ENCODE measurements at regions not wholly inside any gene's neighbourhood (a gene's known extent, or its start where the extent isn't known, plus 50 kb on each side); places are given as distances from the start of the nearest gene placed in this dataset.

DNA sequence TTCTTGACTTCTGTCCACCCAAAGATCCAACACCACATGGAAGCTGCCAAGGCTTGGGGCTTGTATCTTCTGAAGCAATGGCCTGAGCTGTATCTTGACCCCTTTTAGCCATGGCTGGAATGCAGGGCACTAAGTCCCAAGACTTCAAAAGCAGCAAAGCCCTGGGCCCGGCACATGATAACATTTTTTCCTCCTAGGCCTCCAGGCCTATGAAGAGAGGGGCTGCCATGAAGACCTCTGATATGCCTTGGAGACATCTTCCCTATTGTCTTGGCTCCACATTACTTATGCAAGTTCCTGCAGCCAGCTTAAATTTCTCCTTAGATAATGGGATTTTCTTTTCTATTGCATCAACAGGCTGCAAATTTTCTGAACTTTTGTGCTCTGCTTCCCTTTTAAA is 1252.6 kb upstream of the CITED2 start:
- H3K4me3 ChIP-seq (ENCODE audit: low read depth, low read length, poor library complexity, severe bottlenecking) = no peak overlapping the region
- H3K27ac ChIP-seq (ENCODE audit: low read depth, low read length, poor library complexity, severe bottlenecking) = no peak overlapping the region
- ChIA-PET CTCF (interaction anchor here (0.6 kb wide), 1 partner anchor 255 kb away, joined by 3 read pairs; no protein-coding TSS in a partner anchor), POLR2A (ENCODE audit: low non-redundant PET) (no interaction called here)
- intact Hi-C loops (cut with micrococcal nuclease; ENCODE audit: unreplicated experiment) = no loop called here
- H3K36me3 ChIP-seq (ENCODE audit: insufficient read depth, low read length, poor library complexity, severe bottlenecking) = no peaks in the 10 kb centered on the region
- no peak for DNase-seq (ENCODE audit: low spot score)
- H3K9me3 ChIP-seq (ENCODE audit: low read depth, low read length, poor library complexity, severe bottlenecking) = peaks cover 20% of the 10 kb centered on the region
- no TSS peak for BruUV-seq (replicated peaks)
- TF ChIP-seq, protein P1, sequence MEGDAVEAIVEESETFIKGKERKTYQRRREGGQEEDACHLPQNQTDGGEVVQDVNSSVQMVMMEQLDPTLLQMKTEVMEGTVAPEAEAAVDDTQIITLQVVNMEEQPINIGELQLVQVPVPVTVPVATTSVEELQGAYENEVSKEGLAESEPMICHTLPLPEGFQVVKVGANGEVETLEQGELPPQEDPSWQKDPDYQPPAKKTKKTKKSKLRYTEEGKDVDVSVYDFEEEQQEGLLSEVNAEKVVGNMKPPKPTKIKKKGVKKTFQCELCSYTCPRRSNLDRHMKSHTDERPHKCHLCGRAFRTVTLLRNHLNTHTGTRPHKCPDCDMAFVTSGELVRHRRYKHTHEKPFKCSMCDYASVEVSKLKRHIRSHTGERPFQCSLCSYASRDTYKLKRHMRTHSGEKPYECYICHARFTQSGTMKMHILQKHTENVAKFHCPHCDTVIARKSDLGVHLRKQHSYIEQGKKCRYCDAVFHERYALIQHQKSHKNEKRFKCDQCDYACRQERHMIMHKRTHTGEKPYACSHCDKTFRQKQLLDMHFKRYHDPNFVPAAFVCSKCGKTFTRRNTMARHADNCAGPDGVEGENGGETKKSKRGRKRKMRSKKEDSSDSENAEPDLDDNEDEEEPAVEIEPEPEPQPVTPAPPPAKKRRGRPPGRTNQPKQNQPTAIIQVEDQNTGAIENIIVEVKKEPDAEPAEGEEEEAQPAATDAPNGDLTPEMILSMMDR (conservative IDR thresholded peaks at IDR 0.05; ENCODE audit: low read depth, low read length) = no peak
- no peak for TF ChIP-seq EZH2 (IDR thresholded peaks at IDR 0.05; ENCODE audit: borderline replicate concordance, low read depth, low read length, poor library complexity, severe bottlenecking)
- no peaks in the 10 kb centered on the region for H3K27me3 ChIP-seq (replicated peaks; ENCODE audit: insufficient read depth, low read depth, low read length, poor library complexity)
- H3K4me1 ChIP-seq (ENCODE audit: insufficient read depth, low read length, poor library complexity, severe bottlenecking) = peaks cover 17% of the 10 kb centered on the region

DNA sequence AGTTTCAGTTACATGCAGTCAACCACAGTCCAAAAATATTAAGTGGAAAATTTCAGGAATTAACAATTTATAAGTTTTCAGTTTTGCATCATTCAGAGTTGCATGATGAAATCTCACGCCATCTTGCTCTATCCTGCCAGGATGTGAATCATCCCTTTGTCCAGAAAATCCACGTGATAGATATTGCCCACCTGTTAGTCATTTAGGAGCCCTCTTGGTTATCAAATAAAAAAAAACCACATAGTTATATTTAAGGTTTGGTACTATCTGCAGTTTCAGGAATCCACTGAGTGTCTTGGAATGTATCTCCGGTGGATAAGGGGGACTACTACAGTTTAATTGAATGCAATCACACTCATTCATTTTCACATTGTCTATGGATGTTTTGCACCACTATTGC is 1249.0 kb upstream of the CITED2 start:
- peaks cover 17% of the 10 kb centered on the region for H3K4me1 ChIP-seq (ENCODE audit: insufficient read depth, low read length, poor library complexity, severe bottlenecking)
- DNase-seq (ENCODE audit: low spot score) = peak; percentile 72
- BruUV-seq (replicated peaks) = no TSS peak
- H3K9me3 ChIP-seq (ENCODE audit: low read depth, low read length, poor library complexity, severe bottlenecking) = peaks cover 16% of the 10 kb centered on the region
- ChIA-PET POLR2A (ENCODE audit: low non-redundant PET) (no interaction called here), CTCF (no interaction called here)
- H3K27me3 ChIP-seq (replicated peaks; ENCODE audit: insufficient read depth, low read depth, low read length, poor library complexity) = no peaks in the 10 kb centered on the region
- TF ChIP-seq EZH2 (IDR thresholded peaks at IDR 0.05; ENCODE audit: borderline replicate concordance, low read depth, low read length, poor library complexity, severe bottlenecking) = no peak
- TF ChIP-seq, protein P1 (conservative IDR thresholded peaks at IDR 0.05; ENCODE audit: low read depth, low read length) = no peak
- peak overlapping the region; percentile 67 for H3K27ac ChIP-seq (ENCODE audit: low read depth, low read length, poor library complexity, severe bottlenecking)
- H3K4me3 ChIP-seq (ENCODE audit: low read depth, low read length, poor library complexity, severe bottlenecking) = no peak overlapping the region
- intact Hi-C loops (cut with micrococcal nuclease; ENCODE audit: unreplicated experiment) = no loop called here
- no peaks in the 10 kb centered on the region for H3K36me3 ChIP-seq (ENCODE audit: insufficient read depth, low read length, poor library complexity, severe bottlenecking)

DNA sequence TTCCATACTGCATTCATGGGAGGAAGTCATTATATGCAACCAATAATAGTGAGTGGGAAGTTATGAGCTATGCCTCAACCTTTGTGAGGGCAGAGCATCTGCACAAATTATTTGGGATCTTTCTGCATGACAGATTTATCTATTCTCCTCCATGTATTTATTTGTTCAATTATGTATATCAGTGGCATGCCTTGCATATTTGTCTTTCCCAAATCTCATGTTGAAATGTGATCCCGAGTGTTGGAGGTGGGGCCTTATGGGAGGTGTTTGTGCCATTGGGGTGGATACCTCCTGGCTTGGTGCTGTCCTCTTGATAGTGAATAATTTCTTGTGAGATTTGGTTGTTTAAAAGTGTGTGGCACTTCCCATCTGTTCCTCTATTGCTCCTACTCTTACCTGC is 1246.0 kb upstream of the CITED2 start:
- no peaks in the 10 kb centered on the region for H3K9me3 ChIP-seq (ENCODE audit: low read depth, low read length, poor library complexity, severe bottlenecking)
- DNase-seq (ENCODE audit: low spot score) = no peak
- TF ChIP-seq EZH2 (IDR thresholded peaks at IDR 0.05; ENCODE audit: borderline replicate concordance, low read depth, low read length, poor library complexity, severe bottlenecking) = no peak
- TF ChIP-seq, protein P1 (conservative IDR thresholded peaks at IDR 0.05; ENCODE audit: low read depth, low read length) = no peak
- ChIA-PET CTCF (no interaction called here), POLR2A (ENCODE audit: low non-redundant PET) (no interaction called here)
- H3K36me3 ChIP-seq (ENCODE audit: insufficient read depth, low read length, poor library complexity, severe bottlenecking) = no peaks in the 10 kb centered on the region
- BruUV-seq (replicated peaks) = no TSS peak
- H3K4me3 ChIP-seq (ENCODE audit: low read depth, low read length, poor library complexity, severe bottlenecking) = no peak overlapping the region
- H3K4me1 ChIP-seq (ENCODE audit: insufficient read depth, low read length, poor library complexity, severe bottlenecking) = peaks cover 17% of the 10 kb centered on the region
- no peak overlapping the region for H3K27ac ChIP-seq (ENCODE audit: low read depth, low read length, poor library complexity, severe bottlenecking)
- no peaks in the 10 kb centered on the region for H3K27me3 ChIP-seq (replicated peaks; ENCODE audit: insufficient read depth, low read depth, low read length, poor library complexity)
- intact Hi-C loops (cut with micrococcal nuclease; ENCODE audit: unreplicated experiment) = no loop called here

Measured in A673 (cell line).